ENCODE measurements at regions not wholly inside any gene's neighbourhood (a gene's known extent, or its start where the extent isn't known, plus 50 kb on each side); places are given as distances from the start of the nearest gene placed in this dataset.

DNA sequence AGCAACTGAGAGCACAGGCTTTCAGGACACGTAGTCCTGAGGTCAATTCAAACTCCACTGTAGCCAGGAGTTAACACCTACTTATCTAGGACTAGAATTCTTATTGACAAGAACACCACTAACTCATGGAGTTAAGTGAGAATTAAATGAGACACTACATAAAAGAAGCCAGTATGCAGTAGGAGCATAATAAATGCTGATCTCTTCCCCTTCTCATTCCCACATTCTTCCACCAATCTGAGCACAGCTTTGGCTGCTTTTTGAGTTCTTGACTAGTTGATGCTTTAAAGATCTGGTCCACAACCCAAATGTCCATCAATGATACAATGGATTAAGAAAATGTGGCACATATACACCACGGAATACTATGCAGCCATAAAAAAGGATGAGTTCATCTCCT, 55.2 kb downstream of the TTC32 start:
- TF ChIP-seq, protein P1, sequence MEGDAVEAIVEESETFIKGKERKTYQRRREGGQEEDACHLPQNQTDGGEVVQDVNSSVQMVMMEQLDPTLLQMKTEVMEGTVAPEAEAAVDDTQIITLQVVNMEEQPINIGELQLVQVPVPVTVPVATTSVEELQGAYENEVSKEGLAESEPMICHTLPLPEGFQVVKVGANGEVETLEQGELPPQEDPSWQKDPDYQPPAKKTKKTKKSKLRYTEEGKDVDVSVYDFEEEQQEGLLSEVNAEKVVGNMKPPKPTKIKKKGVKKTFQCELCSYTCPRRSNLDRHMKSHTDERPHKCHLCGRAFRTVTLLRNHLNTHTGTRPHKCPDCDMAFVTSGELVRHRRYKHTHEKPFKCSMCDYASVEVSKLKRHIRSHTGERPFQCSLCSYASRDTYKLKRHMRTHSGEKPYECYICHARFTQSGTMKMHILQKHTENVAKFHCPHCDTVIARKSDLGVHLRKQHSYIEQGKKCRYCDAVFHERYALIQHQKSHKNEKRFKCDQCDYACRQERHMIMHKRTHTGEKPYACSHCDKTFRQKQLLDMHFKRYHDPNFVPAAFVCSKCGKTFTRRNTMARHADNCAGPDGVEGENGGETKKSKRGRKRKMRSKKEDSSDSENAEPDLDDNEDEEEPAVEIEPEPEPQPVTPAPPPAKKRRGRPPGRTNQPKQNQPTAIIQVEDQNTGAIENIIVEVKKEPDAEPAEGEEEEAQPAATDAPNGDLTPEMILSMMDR (IDR thresholded peaks at IDR 0.05): no peak
- intact Hi-C loops (cut with DNase I): no loop called here
- ATAC-seq (no peak), DNase-seq (no peak)
- H3K27me3 ChIP-seq (ENCODE audit: insufficient read depth in 3 of 3, low read length in 2 of 3): peaks cover 0 to 4% (median 0%) of the 10 kb centered on the region in 3 donors
- no peak overlapping the region for H3K27ac ChIP-seq
- H3K4me1 ChIP-seq: no peaks in the 10 kb centered on the region
- H3K4me3 ChIP-seq: no peak overlapping the region
- 91 to 98% (median 93%) methylated on average over 2 of the region's 2 CpGs for WGBS, 3 donors
- no peaks in the 10 kb centered on the region for H3K9me3 ChIP-seq
- H3K36me3 ChIP-seq (ENCODE audit: insufficient read depth in 1 of 2, low read depth in 1 of 2): no peaks in the 10 kb centered on the region

GRCh38 chr2:19846030-19846429, 55.8 kb downstream of the TTC32 start:
- DNase-seq: no peak
- TF ChIP-seq, protein P1 (IDR thresholded peaks at IDR 0.05): no peak

GRCh38 chr2:19845323-19845920, 56.4 kb downstream of the TTC32 start:
- no peak overlapping the region for H3K27ac ChIP-seq
- no peak for DNase-seq
- H3K27me3 ChIP-seq (ENCODE audit: insufficient read depth in 3 of 3, low read length in 2 of 3): peaks cover 0 to 4% (median 0%) of the 10 kb centered on the region in 3 donors
- whole genome bisulfite sequencing, 3 donors: 47 to 52% (median 48%) methylated on average over 5 of the region's 5 CpGs
- TF ChIP-seq, protein P1 (IDR thresholded peaks at IDR 0.05): no peak
- intact Hi-C loops (cut with DNase I): no loop called here
- no peak overlapping the region for H3K4me3 ChIP-seq
- H3K36me3 ChIP-seq (ENCODE audit: insufficient read depth in 1 of 2, low read depth in 1 of 2): no peaks in the 10 kb centered on the region
- H3K4me1 ChIP-seq: no peaks in the 10 kb centered on the region
- ATAC-seq: no peak
- no peaks in the 10 kb centered on the region for H3K9me3 ChIP-seq

More at GRCh38 chr2:19846030-19846429, 55.8 kb downstream of the TTC32 start:
- ATAC-seq: no peak
- WGBS, 3 donors: 70 to 78% (median 76%) methylated on average over 4 of the region's 4 CpGs
- no peaks in the 10 kb centered on the region for H3K36me3 ChIP-seq (ENCODE audit: insufficient read depth in 1 of 2, low read depth in 1 of 2)
- intact Hi-C loops (cut with DNase I): no loop called here
- no peak overlapping the region for H3K4me3 ChIP-seq
- H3K27me3 ChIP-seq (ENCODE audit: insufficient read depth in 3 of 3, low read length in 2 of 3): peaks cover 0 to 4% (median 0%) of the 10 kb centered on the region in 3 donors
- H3K27ac ChIP-seq: no peak overlapping the region
- no peaks in the 10 kb centered on the region for H3K9me3 ChIP-seq
- no peaks in the 10 kb centered on the region for H3K4me1 ChIP-seq

- no peak for ATAC-seq
These were observed 57.0 kb downstream of the TTC32 start for GRCh38 chr2:19844750-19845149.

More at GRCh38 chr2:19844750-19845149, 57.0 kb downstream of the TTC32 start:
- WGBS, 3 donors: 75 to 84% (median 79%) methylated on average over 5 of the region's 5 CpGs
- no peaks in the 10 kb centered on the region for H3K9me3 ChIP-seq
- no peak overlapping the region for H3K27ac ChIP-seq
- no peaks in the 10 kb centered on the region for H3K36me3 ChIP-seq (ENCODE audit: insufficient read depth in 1 of 2, low read depth in 1 of 2)
- TF ChIP-seq, protein P1 (IDR thresholded peaks at IDR 0.05): no peak
- peaks cover 0 to 4% (median 0%) of the 10 kb centered on the region in 3 donors for H3K27me3 ChIP-seq (ENCODE audit: insufficient read depth in 3 of 3, low read length in 2 of 3)
- no peak overlapping the region for H3K4me3 ChIP-seq
- DNase-seq: no peak
- H3K4me1 ChIP-seq: no peaks in the 10 kb centered on the region
- intact Hi-C loops (cut with DNase I): no loop called here
